ENCODE measurements at regions not wholly inside any gene's neighbourhood (a gene's known extent, or its start where the extent isn't known, plus 50 kb on each side); places are given as distances from the start of the nearest gene placed in this dataset.
"Not testable (repeated sequence)": the region's sequence is repeated elsewhere in the genome, so short reads cannot be mapped to it uniquely, and the experiment has no call there.

GRCh38 chr6:166235666-166236292, 68.1 kb upstream of the TBXT start:
- Mint-ChIP-seq H3K27me3 (peaks cover 10% of the 10 kb centered on the region), H3K36me3 (ENCODE audit: insufficient read depth) (peaks cover 1% of the 10 kb centered on the region), H3K9me3 (no peaks in the 10 kb centered on the region), H3K4me3 (peak overlapping the region; percentile 58), H3K27ac (ENCODE audit: low read depth) (peak overlapping the region; percentile 87), H3K4me1 (peaks cover 11% of the 10 kb centered on the region)
- DNase-seq (ENCODE audit: low spot score in 2 of 2) (no peak), ATAC-seq (replicated peaks; ENCODE audit: extremely low read depth, poor library complexity, severe bottlenecking) (no peak)

GRCh38 chr6:166231181-166231580, 63.5 kb upstream of the TBXT start:
- ATAC-seq (replicated peaks; ENCODE audit: extremely low read depth, poor library complexity, severe bottlenecking); DNase-seq (ENCODE audit: low spot score in 2 of 2); H3K27ac Mint-ChIP-seq (ENCODE audit: low read depth); H3K9me3 Mint-ChIP-seq; H3K4me3 Mint-ChIP-seq; H3K36me3 Mint-ChIP-seq (ENCODE audit: insufficient read depth): not testable (repeated sequence)
- Mint-ChIP-seq H3K27me3 (peaks cover 47% of the 10 kb centered on the region), H3K4me1 (peaks cover 11% of the 10 kb centered on the region)

DNA sequence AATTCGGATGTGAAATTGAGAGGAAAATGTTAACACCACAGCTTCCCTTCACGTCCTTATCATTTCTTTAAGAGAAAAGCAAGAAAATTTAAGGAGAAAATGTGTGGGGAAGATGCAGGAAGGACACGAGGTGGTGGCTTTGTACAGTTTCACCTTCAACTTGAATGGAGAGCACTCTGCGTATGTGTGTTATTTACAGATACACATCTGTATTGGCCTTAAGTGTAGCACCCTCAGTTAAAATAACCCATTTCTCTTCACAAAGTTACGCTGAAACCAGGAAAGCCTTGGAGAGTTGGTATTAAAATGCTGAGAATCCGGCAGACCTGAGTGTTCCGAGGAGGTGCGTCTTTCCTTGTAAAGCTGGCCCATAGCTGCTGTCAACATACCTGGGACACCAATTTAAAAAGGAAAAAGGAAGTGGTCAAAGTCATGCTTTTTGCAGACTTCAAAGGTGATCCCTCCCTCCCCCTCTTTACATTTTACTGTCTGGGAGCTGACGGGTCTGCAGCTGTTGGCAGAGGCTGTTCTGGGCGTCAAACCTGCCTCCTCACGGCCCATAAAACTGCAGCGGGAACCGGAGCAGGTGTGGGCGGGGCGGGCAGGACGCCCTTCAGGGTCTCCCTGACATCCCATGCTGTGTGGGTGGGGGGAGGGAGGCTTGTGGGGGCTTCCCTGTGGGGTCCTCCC, 61.3 kb upstream of the TBXT start:
- Mint-ChIP-seq H3K9me3 (no peaks in the 10 kb centered on the region), H3K27me3 (peaks cover 58% of the 10 kb centered on the region), H3K4me1 (no peaks in the 10 kb centered on the region), H3K36me3 (ENCODE audit: insufficient read depth) (no peaks in the 10 kb centered on the region), H3K4me3 (no peak overlapping the region), H3K27ac (ENCODE audit: low read depth) (no peak overlapping the region)
- DNase-seq (ENCODE audit: low spot score in 2 of 2) (no peak), ATAC-seq (replicated peaks; ENCODE audit: extremely low read depth, poor library complexity, severe bottlenecking) (no peak)

DNA sequence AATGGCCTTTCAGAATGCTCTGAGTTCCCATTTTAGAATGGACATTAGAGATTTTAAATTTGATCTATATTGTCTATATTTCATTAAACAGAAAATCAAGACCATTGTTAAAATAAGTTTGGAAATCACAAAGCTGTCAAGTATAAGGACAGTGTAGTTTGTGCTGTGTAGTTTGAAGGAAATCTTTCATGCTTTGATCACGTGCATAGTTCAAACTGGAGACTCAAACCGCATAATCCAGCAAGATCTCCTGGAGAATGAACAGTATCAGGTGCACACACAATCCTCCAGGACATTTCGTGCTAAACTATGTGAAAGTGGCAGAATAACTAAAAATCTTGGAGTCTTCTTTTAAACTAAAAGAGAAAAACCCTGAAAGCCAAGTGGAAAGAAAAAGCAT, 60.8 kb upstream of the TBXT start:
- Mint-ChIP-seq H3K9me3 (no peaks in the 10 kb centered on the region), H3K27ac (ENCODE audit: low read depth) (no peak overlapping the region), H3K36me3 (ENCODE audit: insufficient read depth) (no peaks in the 10 kb centered on the region), H3K4me1 (no peaks in the 10 kb centered on the region), H3K27me3 (peaks cover 64% of the 10 kb centered on the region), H3K4me3 (no peak overlapping the region)
- no peak for ATAC-seq (replicated peaks; ENCODE audit: extremely low read depth, poor library complexity, severe bottlenecking)
- DNase-seq (ENCODE audit: low spot score in 2 of 2), result no peak

- Mint-ChIP-seq H3K36me3 (ENCODE audit: insufficient read depth) (no peaks in the 10 kb centered on the region), H3K27me3 (peaks cover 61% of the 10 kb centered on the region), H3K9me3 (no peaks in the 10 kb centered on the region), H3K27ac (ENCODE audit: low read depth) (no peak overlapping the region), H3K4me1 (peaks cover 6% of the 10 kb centered on the region), H3K4me3 (no peak overlapping the region)
- DNase-seq (ENCODE audit: low spot score in 2 of 2), result no peak
- ATAC-seq (replicated peaks; ENCODE audit: extremely low read depth, poor library complexity, severe bottlenecking), result no peak
Measured at GRCh38 chr6:166223079-166223478, 55.4 kb upstream of the TBXT start.

GRCh38 chr6:166222631-166223030, 55.0 kb upstream of the TBXT start:
- no peak for DNase-seq (ENCODE audit: low spot score in 2 of 2)
- H3K27ac Mint-ChIP-seq (ENCODE audit: low read depth), result no peak overlapping the region
- no peak overlapping the region for H3K4me3 Mint-ChIP-seq
- H3K36me3 Mint-ChIP-seq (ENCODE audit: insufficient read depth), result peaks cover 1% of the 10 kb centered on the region
- H3K27me3 Mint-ChIP-seq, result peaks cover 56% of the 10 kb centered on the region
- no peak for ATAC-seq (replicated peaks; ENCODE audit: extremely low read depth, poor library complexity, severe bottlenecking)
- H3K9me3 Mint-ChIP-seq, result no peaks in the 10 kb centered on the region
- peaks cover 6% of the 10 kb centered on the region for H3K4me1 Mint-ChIP-seq

DNA sequence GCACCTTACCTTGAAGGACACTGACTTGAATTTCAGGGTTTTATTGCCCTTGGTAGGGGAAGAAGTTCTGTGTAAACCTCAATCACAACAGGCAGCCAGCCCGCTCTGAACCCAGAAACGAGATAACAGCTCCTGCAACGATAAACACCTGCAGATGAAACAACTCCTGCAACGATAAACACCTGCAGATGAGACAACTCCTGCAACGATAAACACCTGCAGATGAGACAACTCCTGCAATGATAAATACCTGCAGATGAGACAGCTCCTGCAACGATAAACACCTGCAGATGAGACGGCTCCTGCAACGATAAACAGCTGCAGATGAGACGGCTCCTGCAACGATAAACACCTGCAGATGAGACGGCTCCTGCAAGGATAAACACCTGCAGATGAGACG, 54.0 kb upstream of the TBXT start:
- peaks cover 46% of the 10 kb centered on the region for H3K27me3 Mint-ChIP-seq
- peaks cover 1% of the 10 kb centered on the region for H3K36me3 Mint-ChIP-seq (ENCODE audit: insufficient read depth)
- DNase-seq (ENCODE audit: low spot score in 2 of 2), result no peak
- no peak overlapping the region for H3K4me3 Mint-ChIP-seq
- H3K9me3 Mint-ChIP-seq, result no peaks in the 10 kb centered on the region
- ATAC-seq (replicated peaks; ENCODE audit: extremely low read depth, poor library complexity, severe bottlenecking), result no peak
- H3K4me1 Mint-ChIP-seq, result peaks cover 6% of the 10 kb centered on the region
- H3K27ac Mint-ChIP-seq (ENCODE audit: low read depth), result no peak overlapping the region

DNA sequence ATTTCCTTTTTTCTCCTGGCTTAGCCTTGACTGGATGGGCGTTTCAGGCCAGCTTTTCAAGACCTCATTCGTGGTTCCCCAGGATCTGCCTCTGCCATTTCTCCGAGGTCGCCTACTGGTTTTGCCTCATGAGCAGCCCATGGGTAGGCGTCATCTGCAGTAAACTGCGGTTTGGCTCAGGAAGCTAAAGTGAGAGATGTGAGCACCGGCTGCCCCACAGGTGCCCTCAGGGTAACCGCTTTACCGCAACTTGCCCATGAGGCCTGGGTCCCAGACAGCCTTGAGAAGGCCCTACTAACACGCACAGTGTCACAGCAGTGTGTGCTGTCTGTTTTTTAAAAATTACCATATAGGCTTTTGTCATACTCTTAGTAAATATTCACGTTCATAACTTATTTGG, 53.4 kb upstream of the TBXT start:
- peak; percentile 75 for ATAC-seq (replicated peaks; ENCODE audit: extremely low read depth, poor library complexity, severe bottlenecking)
- H3K27ac Mint-ChIP-seq (ENCODE audit: low read depth), result peak overlapping the region; percentile 19
- H3K27me3 Mint-ChIP-seq, result peaks cover 40% of the 10 kb centered on the region
- no peaks in the 10 kb centered on the region for H3K9me3 Mint-ChIP-seq
- H3K4me1 Mint-ChIP-seq, result peaks cover 6% of the 10 kb centered on the region
- H3K36me3 Mint-ChIP-seq (ENCODE audit: insufficient read depth), result peaks cover 1% of the 10 kb centered on the region
- H3K4me3 Mint-ChIP-seq, result no peak overlapping the region
- DNase-seq (ENCODE audit: low spot score in 2 of 2), result peak in 1 of 2 donors; percentile 24
